GM18858 (cell line): ENCODE measurements at regions not wholly inside any gene's neighbourhood (a gene's known extent, or its start where the extent isn't known, plus 50 kb on each side); places are given as distances from the start of the nearest gene placed in this dataset.
"Not testable (repeated sequence)": the region's sequence is repeated elsewhere in the genome, so short reads cannot be mapped to it uniquely, and the experiment has no call there.

Experiments used
- ATAC-seq: cut with Tn5 transposase; IDR thresholded peaks from one replicate; pipeline ENCODE4 v1.9.1; 2021; ENCODE audit not compliant: unreplicated experiment

DNA sequence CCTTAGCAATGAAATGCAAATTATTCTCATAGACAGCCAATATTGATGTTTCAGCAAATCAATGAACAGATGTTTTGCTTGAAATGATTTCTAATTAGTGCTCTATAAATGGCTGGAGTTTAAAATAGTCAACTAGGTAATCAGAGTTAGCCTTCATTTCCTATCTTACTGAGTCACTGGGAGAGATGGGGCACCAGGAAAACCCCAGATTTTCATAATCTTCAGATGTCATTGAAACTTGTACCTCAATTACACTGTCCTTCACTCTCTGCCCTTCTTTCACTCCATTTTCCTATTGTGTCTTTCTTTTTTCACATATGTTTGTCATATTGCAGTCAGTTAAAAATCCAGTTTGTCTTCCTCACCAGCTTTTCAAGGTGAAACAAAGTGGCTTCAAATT is 92.7 kb downstream of the C12orf75 start:
- ATAC-seq: no peak

DNA sequence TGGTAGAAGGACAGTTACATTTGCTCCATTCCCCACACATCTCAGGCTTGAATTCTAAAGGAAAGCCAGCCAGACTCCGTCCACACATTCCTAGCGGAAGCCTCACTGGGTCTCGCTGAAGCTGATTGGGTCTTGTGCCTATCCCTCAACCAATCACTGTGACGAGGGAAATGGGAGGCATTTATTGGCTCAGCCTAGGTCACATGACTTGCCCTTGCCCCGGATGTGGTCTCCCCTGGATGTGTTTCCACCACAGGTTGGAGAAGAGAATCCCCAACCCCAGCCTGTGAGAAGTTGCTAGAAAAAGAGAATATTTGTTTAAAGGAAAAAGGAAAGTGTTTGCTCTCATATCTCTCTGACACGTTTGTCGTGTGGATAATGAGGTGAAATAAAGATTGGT is 93.4 kb downstream of the C12orf75 start:
- no peak for ATAC-seq

- no peak for ATAC-seq
These were observed 95.0 kb downstream of the C12orf75 start for GRCh38 chr12:105425254-105426174.

DNA sequence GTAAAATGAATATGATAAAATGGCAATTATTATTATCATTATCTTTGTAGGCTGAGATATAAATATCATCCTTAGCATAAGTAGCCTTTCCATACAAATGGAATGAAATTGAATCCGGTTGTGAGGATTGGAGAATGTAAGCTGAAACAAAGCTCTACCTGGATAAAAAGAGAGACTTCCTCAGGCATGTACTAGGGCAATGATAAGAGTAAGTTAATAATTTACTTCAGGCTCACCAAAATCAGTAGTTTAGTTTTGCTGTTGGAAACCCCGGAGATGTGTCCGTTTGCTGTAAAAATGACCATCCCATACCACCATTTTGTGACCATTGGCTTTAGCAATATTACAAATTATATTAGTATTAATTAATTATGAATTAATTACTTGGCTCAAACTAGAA is 96.3 kb downstream of the C12orf75 start:
- no peak for ATAC-seq

- no peak for ATAC-seq
These were observed 97.4 kb downstream of the C12orf75 start for GRCh38 chr12:105427883-105428282.

DNA sequence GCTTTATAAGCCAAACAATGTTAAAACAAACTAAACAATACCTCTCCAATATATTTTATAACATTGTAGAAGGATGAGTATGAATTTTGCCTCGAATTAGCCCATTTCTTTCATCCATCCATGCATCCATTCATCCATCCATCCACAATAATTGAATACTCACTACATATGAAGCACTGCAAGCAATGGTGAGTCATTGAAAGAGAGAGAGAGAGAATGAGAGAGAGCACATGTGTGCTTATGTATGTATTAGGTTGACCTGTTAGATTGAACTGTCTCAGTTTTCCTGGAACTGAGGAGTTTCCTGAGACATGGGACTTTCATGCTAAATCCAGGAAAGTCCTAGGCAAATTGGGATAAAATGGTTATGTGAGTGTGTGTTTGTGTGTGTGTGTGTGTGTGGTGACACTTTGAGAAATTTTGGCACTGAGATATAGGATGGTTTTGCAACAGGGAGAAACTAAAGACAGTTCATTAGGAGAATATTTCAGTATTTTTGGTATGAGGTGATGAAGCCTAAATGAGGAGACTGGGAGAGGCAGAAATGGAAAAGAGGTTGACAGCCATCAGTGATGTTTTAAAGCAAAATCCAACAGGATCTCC is 98.4 kb downstream of the C12orf75 start:
- ATAC-seq: no peak

DNA sequence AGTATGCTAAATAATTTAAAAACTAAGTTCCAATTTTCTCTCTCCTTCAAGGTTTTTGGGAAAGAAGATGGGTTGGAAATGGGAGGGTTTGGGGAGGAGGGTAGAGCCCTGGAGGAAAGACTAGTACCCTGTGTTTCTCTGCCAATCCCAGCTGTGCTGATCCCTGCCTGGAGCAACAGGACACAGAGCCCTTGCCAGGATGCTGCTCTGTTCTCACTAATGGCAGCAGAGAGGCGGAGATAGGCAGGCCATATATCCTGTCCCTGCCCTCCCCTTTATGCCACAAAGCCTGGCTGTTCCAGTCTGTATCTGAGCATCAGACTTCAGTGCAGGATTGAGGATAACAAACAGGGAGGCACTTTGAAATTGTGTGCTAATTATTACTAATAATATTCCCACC is 99.0 kb downstream of the C12orf75 start:
- no peak for ATAC-seq

DNA sequence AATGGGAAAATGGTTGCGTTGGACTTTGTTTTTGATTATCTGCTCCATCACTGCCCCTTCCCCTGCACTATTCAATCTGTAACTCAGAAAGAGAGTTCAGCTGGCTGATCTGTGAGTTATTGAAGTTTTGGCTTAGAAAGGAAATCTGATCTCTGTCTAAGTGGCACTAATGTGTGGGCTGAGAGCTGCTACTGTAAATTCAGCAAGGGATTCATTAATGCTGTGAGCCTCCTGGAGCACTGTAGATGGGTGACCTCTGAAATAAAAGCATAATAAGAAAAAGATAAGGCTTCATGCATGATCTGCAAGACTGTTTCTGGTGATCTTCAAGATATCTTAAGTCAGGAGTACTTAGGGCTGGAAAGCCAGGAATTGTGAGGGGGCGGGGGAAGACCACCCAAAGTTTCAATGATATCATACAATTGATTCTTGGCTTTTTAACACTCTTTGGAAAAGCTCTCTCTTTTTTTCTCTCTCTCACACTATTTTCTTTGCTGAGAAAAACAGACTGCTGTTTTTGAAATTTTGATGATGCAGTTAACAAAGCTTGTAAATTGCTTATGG is 101.1 kb downstream of the C12orf75 start:
- no peak for ATAC-seq

DNA sequence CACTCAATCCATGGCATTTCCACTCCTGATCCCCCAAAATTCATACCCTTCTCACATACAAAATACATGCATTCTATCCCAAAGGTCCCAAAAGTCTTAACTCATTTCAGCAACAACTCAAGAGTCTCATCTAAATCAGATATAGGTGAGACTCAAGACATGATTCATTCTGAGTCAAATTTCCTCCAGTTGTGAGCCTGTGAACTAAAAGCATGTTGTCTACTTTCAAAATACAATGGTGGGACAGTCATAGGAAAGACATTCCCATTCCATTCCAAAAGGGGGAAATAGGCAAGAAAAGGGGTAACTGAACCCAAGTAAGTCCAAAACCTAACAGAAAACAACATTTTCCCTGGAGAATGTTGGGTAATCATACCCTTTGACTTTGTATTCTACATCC is 103.3 kb downstream of the C12orf75 start:
- no peak for ATAC-seq

DNA sequence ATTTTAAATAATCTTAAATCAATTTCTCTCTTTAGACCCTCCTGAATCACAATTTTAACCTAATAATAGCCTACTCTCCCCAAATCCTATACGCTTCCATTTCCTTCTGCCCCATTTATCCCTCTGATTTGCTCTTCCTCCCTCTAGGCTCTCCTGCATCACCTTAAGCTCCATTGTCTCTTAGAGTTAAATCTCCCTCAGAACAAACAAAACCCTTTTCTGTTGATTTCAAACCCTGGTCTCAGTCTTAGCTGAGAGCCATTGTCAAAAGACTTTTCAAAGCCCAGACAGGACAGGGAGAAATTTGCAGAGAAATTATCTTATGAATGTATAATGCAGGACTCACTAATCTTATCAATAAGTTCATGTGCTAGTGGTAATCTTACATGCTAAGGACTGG is 106.1 kb downstream of the C12orf75 start:
- ATAC-seq: no peak

DNA sequence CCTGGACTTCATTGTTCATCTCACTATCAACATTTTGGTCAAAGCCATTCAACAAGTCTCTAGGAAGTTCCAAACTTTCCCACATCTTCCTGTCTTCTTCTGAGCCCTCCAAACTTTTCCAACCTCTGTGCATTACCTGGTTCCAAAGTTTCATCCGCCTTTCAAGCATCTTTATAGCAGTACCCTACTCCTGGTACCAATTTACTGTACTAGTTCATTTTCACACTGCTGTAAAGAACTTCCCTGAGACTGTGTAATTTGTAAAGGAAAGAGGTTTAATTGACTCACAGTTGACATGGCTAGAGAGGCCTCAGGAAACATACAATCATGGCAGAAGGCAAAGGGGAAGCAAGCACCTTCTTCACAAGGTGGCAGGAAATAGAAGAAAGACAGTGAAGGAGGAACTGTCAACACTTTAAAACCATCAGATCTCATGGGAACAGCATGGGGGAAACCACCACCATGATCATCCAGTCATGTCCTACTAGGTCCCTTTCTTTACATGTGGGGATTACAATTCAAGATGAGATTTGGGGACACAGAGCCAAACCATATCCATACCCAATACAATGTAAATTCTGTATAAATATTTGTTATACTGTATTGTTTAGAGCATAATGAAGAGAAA is 109.7 kb downstream of the C12orf75 start:
- ATAC-seq: no peak

- no peak for ATAC-seq
These were observed 113.5 kb downstream of the C12orf75 start for GRCh38 chr12:105443802-105444652.

- ATAC-seq: no peak
These were observed 114.2 kb downstream of the C12orf75 start for GRCh38 chr12:105444653-105445102.

GRCh38 chr12:105445249-105445648 is 114.8 kb downstream of the C12orf75 start:
- ATAC-seq: no peak

DNA sequence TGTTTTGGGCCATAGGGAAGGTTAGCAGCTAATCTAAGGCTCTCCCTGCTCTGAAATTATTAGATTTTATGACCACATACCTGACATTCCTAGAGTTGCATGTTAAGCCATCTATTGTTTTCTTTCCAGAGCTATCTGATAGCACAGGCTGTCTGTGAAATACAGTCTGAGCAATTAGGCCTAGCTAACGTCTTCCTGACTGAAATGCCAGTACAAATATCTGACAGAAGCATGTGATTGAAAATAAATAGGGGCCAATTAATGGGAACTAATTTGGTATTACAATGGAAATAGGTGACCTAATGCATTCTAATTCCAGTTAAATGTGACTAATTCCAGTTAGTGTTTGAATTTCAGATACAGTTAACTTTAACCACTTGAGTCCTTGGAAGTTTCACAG is 115.2 kb downstream of the C12orf75 start:
- no peak for ATAC-seq

DNA sequence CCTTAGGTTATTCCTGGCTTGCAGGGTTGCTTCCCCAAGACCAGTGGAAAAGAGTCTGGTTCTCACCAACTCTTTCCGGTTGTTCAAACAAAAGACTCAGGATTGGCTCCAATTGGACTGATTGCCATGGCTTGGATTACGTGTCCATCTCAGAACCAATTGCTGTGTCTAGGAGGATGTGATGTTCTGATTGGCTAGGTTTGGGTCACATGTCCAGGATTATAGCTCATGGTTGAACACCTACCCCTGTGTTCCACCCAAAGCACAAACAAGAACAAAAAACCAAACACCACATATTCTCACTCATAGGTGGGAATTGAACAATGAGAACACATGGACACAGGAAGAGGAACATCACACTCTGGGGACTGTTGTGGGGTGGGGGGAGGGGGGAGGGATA is 116.0 kb downstream of the C12orf75 start:
- not testable (repeated sequence) for ATAC-seq

DNA sequence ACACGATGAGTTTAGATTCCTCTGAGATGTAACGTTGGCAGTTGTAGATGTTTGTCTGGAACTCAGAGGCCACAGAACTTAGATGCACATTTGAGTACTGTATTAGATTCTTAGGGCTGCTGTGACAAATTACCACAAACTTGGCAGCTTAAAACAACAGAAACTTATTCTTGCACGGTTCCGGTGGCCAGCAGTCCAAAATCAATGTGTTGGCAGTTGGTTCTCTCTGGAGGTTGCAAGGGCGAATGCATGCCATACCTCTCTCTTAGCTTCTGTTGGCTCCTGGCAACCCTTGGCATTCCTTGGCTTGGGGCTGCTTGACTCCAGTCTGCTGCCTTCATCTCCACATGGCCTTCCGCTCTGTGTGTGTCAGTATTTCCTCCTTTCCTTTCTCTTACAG is 118.9 kb downstream of the C12orf75 start:
- no peak for ATAC-seq

DNA sequence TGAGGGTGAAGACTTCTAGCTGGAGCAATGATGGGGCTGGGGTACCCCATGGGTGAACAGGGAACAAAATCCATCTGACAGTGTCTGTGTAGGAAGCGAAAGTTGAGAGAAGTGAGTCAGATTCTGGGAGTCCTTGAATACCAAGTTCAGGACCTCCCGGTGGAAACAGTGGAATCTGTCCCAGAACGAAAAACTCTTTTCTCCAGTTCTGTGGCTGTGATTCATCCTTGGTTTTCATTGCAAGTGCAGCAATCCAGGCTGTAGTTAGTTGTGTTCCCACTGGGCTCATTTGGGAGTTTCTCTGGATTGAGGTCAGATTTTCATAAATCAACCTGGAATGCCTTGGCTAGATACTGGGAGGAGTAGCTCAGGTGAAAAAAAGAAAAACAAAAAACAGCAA is 120.7 kb downstream of the C12orf75 start:
- ATAC-seq: no peak

DNA sequence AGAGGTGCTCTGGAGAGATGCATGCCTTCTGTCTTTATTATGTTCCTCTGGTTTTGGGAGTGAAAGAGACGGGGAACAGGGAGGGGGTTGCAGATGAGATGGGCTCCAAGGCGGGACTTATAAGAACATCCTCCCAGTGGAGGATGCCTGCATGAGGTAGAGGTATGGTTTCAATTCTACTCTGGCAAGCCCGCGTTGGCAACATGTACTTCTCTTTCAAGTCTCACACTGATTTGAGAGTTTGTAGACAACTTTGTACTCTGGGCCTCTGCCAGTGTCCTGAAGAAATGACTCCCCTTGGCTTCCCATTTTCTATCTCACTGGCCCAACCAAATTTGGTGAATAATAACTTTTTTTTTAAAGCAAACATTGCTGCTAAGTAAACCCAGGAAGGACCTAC is 121.3 kb downstream of the C12orf75 start:
- ATAC-seq: no peak

DNA sequence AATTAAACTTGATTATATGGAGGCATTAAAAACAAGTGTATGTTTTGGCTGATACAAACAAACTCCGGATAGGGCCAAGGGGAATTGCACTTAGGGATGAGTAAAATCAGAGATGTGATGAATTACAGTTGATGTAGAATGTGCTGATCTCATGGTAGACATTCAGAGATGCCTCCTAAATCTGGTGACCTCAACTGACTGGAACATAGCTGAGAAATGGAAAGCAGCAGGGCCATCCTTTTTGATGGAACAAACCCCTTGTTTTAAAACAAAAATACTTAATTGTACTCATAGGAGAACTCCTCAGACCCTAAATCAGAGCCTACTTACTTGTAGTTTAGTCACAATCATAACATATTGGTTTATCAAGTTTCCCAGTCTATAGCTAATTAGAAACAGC is 122.8 kb downstream of the C12orf75 start:
- ATAC-seq: no peak

GRCh38 chr12:105454688-105455087 is 124.2 kb downstream of the C12orf75 start:
- no peak for ATAC-seq
